HG02885 (cell line): ENCODE measurements at regions not wholly inside any gene's neighbourhood (a gene's known extent, or its start where the extent isn't known, plus 50 kb on each side); places are given as distances from the start of the nearest gene placed in this dataset.
"Not testable (repeated sequence)": the region's sequence is repeated elsewhere in the genome, so short reads cannot be mapped to it uniquely, and the experiment has no call there.

Source experiments
- ATAC-seq: cut with Tn5 transposase; IDR thresholded peaks from one replicate; pipeline ENCODE4 v1.9.1; 2021; ENCODE audit warnings: mild to moderate bottlenecking; ENCODE audit not compliant: unreplicated experiment, poor library complexity

GRCh38 chr5:111847052-111847925 lies 90.3 kb upstream of the NREP start:
- ATAC-seq, result no peak

- no peak for ATAC-seq
Observed at GRCh38 chr5:111840036-111840674, 83.2 kb upstream of the NREP start.

GRCh38 chr5:111839438-111839837 lies 82.4 kb upstream of the NREP start:
- ATAC-seq, result no peak

GRCh38 chr5:111836426-111836825 lies 79.4 kb upstream of the NREP start:
- ATAC-seq, result no peak

GRCh38 chr5:111834926-111835599 lies 78.1 kb upstream of the NREP start:
- no peak for ATAC-seq

- ATAC-seq, result no peak
Observed at GRCh38 chr5:111830333-111830732, 73.3 kb upstream of the NREP start.

- ATAC-seq, result no peak
Observed at GRCh38 chr5:111829701-111830100, 72.7 kb upstream of the NREP start.

GRCh38 chr5:111826064-111826463 lies 69.1 kb upstream of the NREP start:
- ATAC-seq, result no peak

- ATAC-seq, result no peak
Observed at GRCh38 chr5:111820072-111820471, 63.1 kb upstream of the NREP start.

GRCh38 chr5:111819028-111819427 lies 62.0 kb upstream of the NREP start:
- not testable (repeated sequence) for ATAC-seq

GRCh38 chr5:111813537-111813936 lies 56.5 kb upstream of the NREP start:
- ATAC-seq, result no peak

- no peak for ATAC-seq
Observed at GRCh38 chr5:111810112-111810511, 53.1 kb upstream of the NREP start.
